Hepatocyte (in vitro differentiated cells): ENCODE measurements at regions not wholly inside any gene's neighbourhood (a gene's known extent, or its start where the extent isn't known, plus 50 kb on each side); places are given as distances from the start of the nearest gene placed in this dataset.

ENCODE experiments used
- CTCF ChIP-seq: fragments of 200-600 bp; sonication (generic); IDR thresholded peaks from 2 replicates; pipeline ENCODE4 v1.5.1; 2016; ENCODE audit warnings: antibody characterized with exemption, mild to moderate bottlenecking; ENCODE audit not compliant: poor library complexity
- EZH2 ChIP-seq: fragments of 200-600 bp; sonication (generic); IDR thresholded peaks from 2 replicates; pipeline ENCODE4 v1.6.1; 2016; ENCODE audit warnings: antibody characterized with exemption, mild to moderate bottlenecking, borderline replicate concordance
- EZH2phosphoT487 ChIP-seq: fragments of 200-600 bp; sonication (generic); IDR thresholded peaks from one replicate; pipeline ENCODE4 v1.6.1; 2018; ENCODE audit warnings: antibody characterized with exemption, mild to moderate bottlenecking, low read depth, moderate library complexity; ENCODE audit not compliant: unreplicated experiment, severe bottlenecking

- TF ChIP-seq CTCF: no peak
- TF ChIP-seq EZH2phosphoT487: no peak
- no peak for TF ChIP-seq EZH2
Observed at GRCh38 chr15:95041297-95041696, 809.9 kb downstream of the MCTP2 start.
